Erythroblast (primary cell): ENCODE measurements at regions not wholly inside any gene's neighbourhood (a gene's known extent, or its start where the extent isn't known, plus 50 kb on each side); places are given as distances from the start of the nearest gene placed in this dataset.

ENCODE experiments used
- GATA1 ChIP-seq: IDR thresholded peaks from 2 replicates; pipeline ENCODE4 v1.6.1; 2011; ENCODE audit warnings: low read depth, mild to moderate bottlenecking, control low read depth, low read length, moderate library complexity
- POLR2A ChIP-seq: IDR thresholded peaks from 2 replicates; pipeline ENCODE4 v1.6.1; 2011; ENCODE audit warnings: mild to moderate bottlenecking, low read length

DNA sequence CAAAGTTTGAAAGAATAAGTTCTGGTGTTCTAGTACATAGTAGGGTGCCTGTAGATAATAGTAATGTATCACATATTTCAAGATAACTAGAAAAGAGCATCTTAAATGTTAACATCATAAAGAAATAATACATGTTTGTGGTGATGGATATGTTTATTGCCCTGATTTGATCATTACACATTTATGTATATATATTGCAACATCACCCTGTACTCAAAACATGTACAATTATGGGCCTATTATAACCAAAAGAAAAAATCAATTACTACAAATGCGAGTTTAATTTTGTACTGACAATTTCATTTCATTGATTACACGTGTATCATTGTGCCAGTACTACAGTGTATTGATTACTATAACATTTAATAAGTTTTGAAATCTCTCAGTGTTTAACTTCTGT lies 609.2 kb upstream of the BRINP3 start:
- TF ChIP-seq POLR2A (no peak), GATA1 (no peak)
